ENCODE measurements at regions not wholly inside any gene's neighbourhood (a gene's known extent, or its start where the extent isn't known, plus 50 kb on each side); places are given as distances from the start of the nearest gene placed in this dataset.

DNA sequence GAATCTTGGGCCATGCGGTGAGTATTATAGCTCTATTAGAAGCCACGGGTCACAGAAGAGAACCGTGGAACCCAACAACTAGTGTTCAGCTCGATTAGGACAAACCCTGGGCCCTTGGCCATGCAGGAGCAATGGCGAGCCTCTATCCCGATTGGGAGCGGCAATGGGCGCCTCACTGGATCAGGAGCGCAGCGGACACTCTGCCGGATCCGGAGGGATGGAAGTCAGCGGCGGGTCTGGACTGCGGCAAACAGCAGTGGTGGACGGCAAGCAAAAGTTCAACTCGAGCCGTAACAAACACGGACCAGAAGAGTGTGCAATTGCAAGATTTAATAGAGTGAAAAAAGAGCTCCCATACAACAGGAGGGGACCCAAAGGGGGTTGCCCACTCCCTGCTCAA, 1481.9 kb downstream of the PCDH9 start:
- TF ChIP-seq, protein P1, sequence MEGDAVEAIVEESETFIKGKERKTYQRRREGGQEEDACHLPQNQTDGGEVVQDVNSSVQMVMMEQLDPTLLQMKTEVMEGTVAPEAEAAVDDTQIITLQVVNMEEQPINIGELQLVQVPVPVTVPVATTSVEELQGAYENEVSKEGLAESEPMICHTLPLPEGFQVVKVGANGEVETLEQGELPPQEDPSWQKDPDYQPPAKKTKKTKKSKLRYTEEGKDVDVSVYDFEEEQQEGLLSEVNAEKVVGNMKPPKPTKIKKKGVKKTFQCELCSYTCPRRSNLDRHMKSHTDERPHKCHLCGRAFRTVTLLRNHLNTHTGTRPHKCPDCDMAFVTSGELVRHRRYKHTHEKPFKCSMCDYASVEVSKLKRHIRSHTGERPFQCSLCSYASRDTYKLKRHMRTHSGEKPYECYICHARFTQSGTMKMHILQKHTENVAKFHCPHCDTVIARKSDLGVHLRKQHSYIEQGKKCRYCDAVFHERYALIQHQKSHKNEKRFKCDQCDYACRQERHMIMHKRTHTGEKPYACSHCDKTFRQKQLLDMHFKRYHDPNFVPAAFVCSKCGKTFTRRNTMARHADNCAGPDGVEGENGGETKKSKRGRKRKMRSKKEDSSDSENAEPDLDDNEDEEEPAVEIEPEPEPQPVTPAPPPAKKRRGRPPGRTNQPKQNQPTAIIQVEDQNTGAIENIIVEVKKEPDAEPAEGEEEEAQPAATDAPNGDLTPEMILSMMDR (IDR thresholded peaks at IDR 0.05; ENCODE audit: low read depth, low read length, poor library complexity, severe bottlenecking), result no peak
- TF ChIP-seq EZH2phosphoT487 (IDR thresholded peaks at IDR 0.05; ENCODE audit: borderline replicate concordance, low read length), result no peak
